ENCODE measurements at regions not wholly inside any gene's neighbourhood (a gene's known extent, or its start where the extent isn't known, plus 50 kb on each side); places are given as distances from the start of the nearest gene placed in this dataset.
"Not testable (repeated sequence)": the region's sequence is repeated elsewhere in the genome, so short reads cannot be mapped to it uniquely, and the experiment has no call there.

- Histone ChIP-seq H2AFZ (ENCODE audit: low read length) (no peak overlapping the region), H3K4me3 (replicated peaks in 1 of 4; ENCODE audit: control extremely low read depth in 1 of 4, insufficient read depth in 1 of 4, low read depth in 3 of 4, low read length in 4 of 4) (no peak overlapping the region), H3K4me2 (ENCODE audit: extremely low read depth, insufficient read depth, low read length) (no peak overlapping the region), H3K9me3 (ENCODE audit: control insufficient read depth, insufficient read depth, low read depth, low read length) (no peaks in the 10 kb centered on the region), H3K36me3 (ENCODE audit: control insufficient read depth, insufficient read depth, low read length) (no peaks in the 10 kb centered on the region), H3K27me3 (ENCODE audit: control insufficient read depth, insufficient read depth, low read length) (no peaks in the 10 kb centered on the region), H3K27ac (ENCODE audit: insufficient read depth, low read length) (no peak overlapping the region), H3K79me2 (ENCODE audit: control insufficient read depth, insufficient read depth, low read length) (no peaks in the 10 kb centered on the region), H3K9ac (ENCODE audit: insufficient read depth, low read length) (no peak overlapping the region), H3K4me1 (ENCODE audit: control insufficient read depth, extremely low read depth, insufficient read depth, low read length) (no peaks in the 10 kb centered on the region), H4K20me1 (ENCODE audit: control insufficient read depth, extremely low read depth, insufficient read depth, low read length) (no peaks in the 10 kb centered on the region)
- TF ChIP-seq EZH2 (IDR thresholded peaks at IDR 0.05; ENCODE audit: low read length, missing control alignments) = no peak
- TF ChIP-seq CTCF (conservative IDR thresholded peaks at IDR 0.05 in 1 of 2, IDR thresholded peaks at IDR 0.05 in 1 of 2; ENCODE audit: low read depth in 1 of 2, low read length in 2 of 2) = no peak
- DNase-seq (ENCODE audit: low read depth in 2 of 2) = no peak
Observed at GRCh38 chr2:47728551-47728950, 54.4 kb upstream of the MSH6 start.

GRCh38 chr2:47727956-47728355 is 55.0 kb upstream of the MSH6 start:
- Histone ChIP-seq H3K4me3 (replicated peaks in 1 of 4; ENCODE audit: control extremely low read depth in 1 of 4, insufficient read depth in 1 of 4, low read depth in 3 of 4, low read length in 4 of 4) (no peak overlapping the region), H4K20me1 (ENCODE audit: control insufficient read depth, extremely low read depth, insufficient read depth, low read length) (no peaks in the 10 kb centered on the region), H3K36me3 (ENCODE audit: control insufficient read depth, insufficient read depth, low read length) (no peaks in the 10 kb centered on the region), H3K4me2 (ENCODE audit: extremely low read depth, insufficient read depth, low read length) (no peak overlapping the region), H3K27ac (ENCODE audit: insufficient read depth, low read length) (no peak overlapping the region), H3K9ac (ENCODE audit: insufficient read depth, low read length) (no peak overlapping the region), H3K27me3 (ENCODE audit: control insufficient read depth, insufficient read depth, low read length) (no peaks in the 10 kb centered on the region), H3K4me1 (ENCODE audit: control insufficient read depth, extremely low read depth, insufficient read depth, low read length) (no peaks in the 10 kb centered on the region), H3K79me2 (ENCODE audit: control insufficient read depth, insufficient read depth, low read length) (no peaks in the 10 kb centered on the region), H3K9me3 (ENCODE audit: control insufficient read depth, insufficient read depth, low read depth, low read length) (no peaks in the 10 kb centered on the region), H2AFZ (ENCODE audit: low read length) (no peak overlapping the region)
- no peak for DNase-seq (ENCODE audit: low read depth in 2 of 2)
- TF ChIP-seq EZH2 (IDR thresholded peaks at IDR 0.05; ENCODE audit: low read length, missing control alignments) (no peak), CTCF (conservative IDR thresholded peaks at IDR 0.05 in 1 of 2, IDR thresholded peaks at IDR 0.05 in 1 of 2; ENCODE audit: low read depth in 1 of 2, low read length in 2 of 2) (no peak)

GRCh38 chr2:47726978-47727377 is 56.0 kb upstream of the MSH6 start:
- H3K27me3 ChIP-seq (ENCODE audit: control insufficient read depth, insufficient read depth, low read length); H3K36me3 ChIP-seq (ENCODE audit: control insufficient read depth, insufficient read depth, low read length); H3K9me3 ChIP-seq (ENCODE audit: control insufficient read depth, insufficient read depth, low read depth, low read length); DNase-seq (ENCODE audit: low read depth in 2 of 2); H3K9ac ChIP-seq (ENCODE audit: insufficient read depth, low read length); H4K20me1 ChIP-seq (ENCODE audit: control insufficient read depth, extremely low read depth, insufficient read depth, low read length); H3K4me1 ChIP-seq (ENCODE audit: control insufficient read depth, extremely low read depth, insufficient read depth, low read length); H3K27ac ChIP-seq (ENCODE audit: insufficient read depth, low read length); H2AFZ ChIP-seq (ENCODE audit: low read length); H3K4me2 ChIP-seq (ENCODE audit: extremely low read depth, insufficient read depth, low read length); H3K79me2 ChIP-seq (ENCODE audit: control insufficient read depth, insufficient read depth, low read length); H3K4me3 ChIP-seq (replicated peaks in 1 of 4; ENCODE audit: control extremely low read depth in 1 of 4, insufficient read depth in 1 of 4, low read depth in 3 of 4, low read length in 4 of 4): not testable (repeated sequence)

- Histone ChIP-seq H3K4me2 (ENCODE audit: extremely low read depth, insufficient read depth, low read length) (no peak overlapping the region), H3K36me3 (ENCODE audit: control insufficient read depth, insufficient read depth, low read length) (no peaks in the 10 kb centered on the region), H3K9me3 (ENCODE audit: control insufficient read depth, insufficient read depth, low read depth, low read length) (no peaks in the 10 kb centered on the region), H3K27me3 (ENCODE audit: control insufficient read depth, insufficient read depth, low read length) (no peaks in the 10 kb centered on the region), H2AFZ (ENCODE audit: low read length) (no peak overlapping the region), H3K9ac (ENCODE audit: insufficient read depth, low read length) (no peak overlapping the region), H4K20me1 (ENCODE audit: control insufficient read depth, extremely low read depth, insufficient read depth, low read length) (no peaks in the 10 kb centered on the region), H3K4me3 (replicated peaks in 1 of 4; ENCODE audit: control extremely low read depth in 1 of 4, insufficient read depth in 1 of 4, low read depth in 3 of 4, low read length in 4 of 4) (no peak overlapping the region), H3K79me2 (ENCODE audit: control insufficient read depth, insufficient read depth, low read length) (no peaks in the 10 kb centered on the region), H3K27ac (ENCODE audit: insufficient read depth, low read length) (no peak overlapping the region), H3K4me1 (ENCODE audit: control insufficient read depth, extremely low read depth, insufficient read depth, low read length) (no peaks in the 10 kb centered on the region)
- no peak for TF ChIP-seq CTCF (conservative IDR thresholded peaks at IDR 0.05 in 1 of 2, IDR thresholded peaks at IDR 0.05 in 1 of 2; ENCODE audit: low read depth in 1 of 2, low read length in 2 of 2)
- no peak for TF ChIP-seq EZH2 (IDR thresholded peaks at IDR 0.05; ENCODE audit: low read length, missing control alignments)
- DNase-seq (ENCODE audit: low read depth in 2 of 2) = no peak
Observed at GRCh38 chr2:47725808-47726207, 57.1 kb upstream of the MSH6 start.

Measured in fibroblast of lung (primary cell).